Neural cell (in vitro differentiated cells): ENCODE measurements at regions not wholly inside any gene's neighbourhood (a gene's known extent, or its start where the extent isn't known, plus 50 kb on each side); places are given as distances from the start of the nearest gene placed in this dataset.

ENCODE experiments used
- EP300 ChIP-seq: fragments of 450-650 bp; conservative IDR thresholded peaks from 2 replicates; pipeline ENCODE4 v1.6.1; 2014; ENCODE audit warnings: antibody characterized with exemption, mild to moderate bottlenecking, moderate library complexity; ENCODE audit not compliant: poor library complexity, severe bottlenecking
- EZH2 ChIP-seq: fragments of 200-600, 300-800 bp; shearing (Covaris generic), sonication (generic); IDR thresholded peaks from 2 replicates; pipeline ENCODE4 v1.6.1; 2014; ENCODE audit warnings: antibody characterized with exemption, low read length, borderline replicate concordance, mild to moderate bottlenecking; ENCODE audit not compliant: insufficient read depth, poor library complexity, severe bottlenecking
- POLR2AphosphoS5 ChIP-seq: IDR thresholded peaks from 2 replicates; pipeline ENCODE4 v1.6.1; 2012
- SMC3 ChIP-seq: fragments of 450-650 bp; conservative IDR thresholded peaks from 2 replicates; pipeline ENCODE4 v1.6.1; 2014; ENCODE audit warnings: antibody characterized with exemption, mild to moderate bottlenecking, moderate library complexity; ENCODE audit not compliant: poor library complexity
- TF ChIP-seq, protein P1 (sequence below): fragments of 450-650 bp; IDR thresholded peaks from 2 replicates; pipeline ENCODE4 v1.5.1; 2014; ENCODE audit warnings: antibody characterized with exemption, mild to moderate bottlenecking, moderate library complexity; ENCODE audit not compliant: poor library complexity, severe bottlenecking
- TF ChIP-seq, protein P2 (sequence below): IDR thresholded peaks from 2 replicates; pipeline ENCODE4 v1.6.1; 2012; ENCODE audit warnings: borderline replicate concordance

GRCh38 chr6:67073938-67074337 lies 1366.9 kb upstream of the EYS start:
- no peak for TF ChIP-seq EP300
- no peak for TF ChIP-seq EZH2
- TF ChIP-seq, protein P1, sequence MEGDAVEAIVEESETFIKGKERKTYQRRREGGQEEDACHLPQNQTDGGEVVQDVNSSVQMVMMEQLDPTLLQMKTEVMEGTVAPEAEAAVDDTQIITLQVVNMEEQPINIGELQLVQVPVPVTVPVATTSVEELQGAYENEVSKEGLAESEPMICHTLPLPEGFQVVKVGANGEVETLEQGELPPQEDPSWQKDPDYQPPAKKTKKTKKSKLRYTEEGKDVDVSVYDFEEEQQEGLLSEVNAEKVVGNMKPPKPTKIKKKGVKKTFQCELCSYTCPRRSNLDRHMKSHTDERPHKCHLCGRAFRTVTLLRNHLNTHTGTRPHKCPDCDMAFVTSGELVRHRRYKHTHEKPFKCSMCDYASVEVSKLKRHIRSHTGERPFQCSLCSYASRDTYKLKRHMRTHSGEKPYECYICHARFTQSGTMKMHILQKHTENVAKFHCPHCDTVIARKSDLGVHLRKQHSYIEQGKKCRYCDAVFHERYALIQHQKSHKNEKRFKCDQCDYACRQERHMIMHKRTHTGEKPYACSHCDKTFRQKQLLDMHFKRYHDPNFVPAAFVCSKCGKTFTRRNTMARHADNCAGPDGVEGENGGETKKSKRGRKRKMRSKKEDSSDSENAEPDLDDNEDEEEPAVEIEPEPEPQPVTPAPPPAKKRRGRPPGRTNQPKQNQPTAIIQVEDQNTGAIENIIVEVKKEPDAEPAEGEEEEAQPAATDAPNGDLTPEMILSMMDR: no peak
- TF ChIP-seq SMC3: no peak
- TF ChIP-seq, protein P2, sequence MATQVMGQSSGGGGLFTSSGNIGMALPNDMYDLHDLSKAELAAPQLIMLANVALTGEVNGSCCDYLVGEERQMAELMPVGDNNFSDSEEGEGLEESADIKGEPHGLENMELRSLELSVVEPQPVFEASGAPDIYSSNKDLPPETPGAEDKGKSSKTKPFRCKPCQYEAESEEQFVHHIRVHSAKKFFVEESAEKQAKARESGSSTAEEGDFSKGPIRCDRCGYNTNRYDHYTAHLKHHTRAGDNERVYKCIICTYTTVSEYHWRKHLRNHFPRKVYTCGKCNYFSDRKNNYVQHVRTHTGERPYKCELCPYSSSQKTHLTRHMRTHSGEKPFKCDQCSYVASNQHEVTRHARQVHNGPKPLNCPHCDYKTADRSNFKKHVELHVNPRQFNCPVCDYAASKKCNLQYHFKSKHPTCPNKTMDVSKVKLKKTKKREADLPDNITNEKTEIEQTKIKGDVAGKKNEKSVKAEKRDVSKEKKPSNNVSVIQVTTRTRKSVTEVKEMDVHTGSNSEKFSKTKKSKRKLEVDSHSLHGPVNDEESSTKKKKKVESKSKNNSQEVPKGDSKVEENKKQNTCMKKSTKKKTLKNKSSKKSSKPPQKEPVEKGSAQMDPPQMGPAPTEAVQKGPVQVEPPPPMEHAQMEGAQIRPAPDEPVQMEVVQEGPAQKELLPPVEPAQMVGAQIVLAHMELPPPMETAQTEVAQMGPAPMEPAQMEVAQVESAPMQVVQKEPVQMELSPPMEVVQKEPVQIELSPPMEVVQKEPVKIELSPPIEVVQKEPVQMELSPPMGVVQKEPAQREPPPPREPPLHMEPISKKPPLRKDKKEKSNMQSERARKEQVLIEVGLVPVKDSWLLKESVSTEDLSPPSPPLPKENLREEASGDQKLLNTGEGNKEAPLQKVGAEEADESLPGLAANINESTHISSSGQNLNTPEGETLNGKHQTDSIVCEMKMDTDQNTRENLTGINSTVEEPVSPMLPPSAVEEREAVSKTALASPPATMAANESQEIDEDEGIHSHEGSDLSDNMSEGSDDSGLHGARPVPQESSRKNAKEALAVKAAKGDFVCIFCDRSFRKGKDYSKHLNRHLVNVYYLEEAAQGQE: no peak
- no peak for TF ChIP-seq POLR2AphosphoS5
